GDM1 (cell line): ENCODE measurements at regions not wholly inside any gene's neighbourhood (a gene's known extent, or its start where the extent isn't known, plus 50 kb on each side); places are given as distances from the start of the nearest gene placed in this dataset.

Source experiments
- DNase-seq: peaks from one replicate; lab custom pipeline; 2025; lab: John Stamatoyannopoulos, UW

DNA sequence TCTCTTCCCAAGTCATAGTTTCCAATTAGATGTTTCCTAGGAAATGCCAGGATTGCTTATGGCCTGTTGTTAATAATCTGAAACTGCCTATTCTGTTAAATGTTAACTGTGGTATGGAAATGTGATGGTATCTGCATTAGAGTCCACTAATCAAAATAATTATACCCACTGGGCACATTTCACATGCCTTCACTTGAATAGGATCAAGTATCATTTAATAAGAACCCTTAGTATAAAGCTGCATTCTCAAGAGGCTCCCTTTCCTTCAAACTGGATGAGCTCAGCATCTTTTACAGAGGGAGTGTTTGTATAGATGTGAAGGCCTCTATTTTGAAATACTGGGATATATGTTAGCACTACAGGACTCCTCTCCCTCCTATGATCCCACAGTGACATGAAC lies 477.2 kb upstream of the VRK2 start:
- DNase-seq: no peak

- DNase-seq: no peak
These were observed 475.6 kb upstream of the VRK2 start for GRCh38 chr2:57570961-57571360.

DNA sequence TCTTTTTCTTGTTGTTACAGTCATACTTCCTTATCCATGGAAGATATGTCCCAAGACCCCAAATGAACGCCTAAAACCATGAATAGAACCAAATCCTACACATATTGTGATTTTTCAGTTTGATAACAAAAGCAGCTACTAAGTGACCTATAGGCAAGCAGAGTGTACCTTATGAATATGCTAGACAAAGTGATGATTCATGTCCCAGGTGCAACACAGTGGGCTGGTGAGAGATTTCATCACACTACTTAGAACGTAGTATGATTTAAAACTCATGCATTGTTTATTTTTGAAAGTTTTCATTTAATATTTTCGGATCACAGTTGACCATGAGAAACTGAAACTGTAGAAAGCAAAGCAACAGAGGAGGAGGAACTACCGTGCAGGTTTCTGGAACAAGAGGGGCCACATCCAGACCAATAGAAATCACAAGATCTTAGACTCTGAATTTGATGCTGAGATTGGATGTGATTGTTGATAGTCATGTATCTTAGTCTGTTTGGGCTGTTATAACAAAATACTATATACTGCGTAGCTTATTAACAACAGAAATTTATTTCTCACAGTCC lies 470.8 kb upstream of the VRK2 start:
- no peak for DNase-seq

- no peak for DNase-seq
These were observed 469.6 kb upstream of the VRK2 start for GRCh38 chr2:57576983-57577382.

DNA sequence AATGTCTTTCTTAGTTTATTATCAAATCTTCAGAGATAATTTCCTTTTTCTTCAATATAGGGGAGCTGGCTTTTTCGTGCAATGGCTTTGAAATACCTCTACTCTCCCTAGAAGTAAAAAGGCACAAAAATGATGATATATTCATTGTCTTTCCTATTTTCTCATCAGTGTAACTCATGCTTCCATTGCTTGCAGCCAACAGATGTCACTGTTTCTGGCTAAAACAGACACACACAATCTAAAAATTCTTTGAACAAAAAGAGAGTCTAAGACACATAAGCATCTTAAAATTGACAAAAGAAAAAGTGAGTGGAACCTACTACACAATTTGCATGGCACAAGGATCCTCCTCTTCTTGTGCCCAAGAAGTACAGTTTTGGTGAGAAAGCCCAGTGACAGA lies 448.7 kb upstream of the VRK2 start:
- DNase-seq: no peak

DNA sequence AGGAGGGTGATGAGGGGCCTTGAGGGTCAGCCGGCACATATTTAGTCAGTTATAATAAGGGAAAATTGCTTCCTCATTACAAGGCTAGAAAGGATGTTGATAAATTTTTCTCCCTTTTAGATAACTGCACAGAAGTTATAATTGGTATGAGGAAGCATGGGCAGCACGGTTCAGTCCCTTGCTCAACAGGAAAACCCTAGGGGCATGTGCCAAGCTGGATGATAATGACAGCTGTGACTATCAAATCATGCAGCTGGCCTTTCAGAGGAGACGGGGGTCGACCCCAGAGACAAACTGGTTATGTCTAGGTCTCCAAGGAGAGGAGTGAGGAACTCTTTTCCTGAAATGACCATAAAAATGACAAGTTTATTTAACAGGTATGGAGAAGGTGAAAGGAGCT lies 448.1 kb upstream of the VRK2 start:
- peak; percentile 39 for DNase-seq

DNA sequence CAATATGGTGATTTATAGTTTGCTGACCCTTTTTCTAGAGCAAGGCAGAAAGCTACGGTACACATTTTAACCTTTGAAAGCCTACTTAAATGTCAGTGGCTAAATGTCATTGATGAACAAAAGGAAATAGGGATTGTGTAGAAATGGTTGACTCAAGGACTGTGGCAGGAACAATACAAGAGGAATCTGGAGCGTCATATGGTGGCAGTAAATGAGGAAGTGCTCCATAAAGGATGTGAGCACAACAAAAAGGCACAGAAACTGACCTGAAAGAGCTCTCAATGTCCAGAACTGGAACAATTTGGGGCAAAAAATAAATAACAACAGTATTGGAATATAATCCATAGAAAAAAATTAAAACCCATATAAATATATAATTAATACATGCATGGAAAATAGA lies 443.9 kb upstream of the VRK2 start:
- peak; percentile 12 for DNase-seq

DNA sequence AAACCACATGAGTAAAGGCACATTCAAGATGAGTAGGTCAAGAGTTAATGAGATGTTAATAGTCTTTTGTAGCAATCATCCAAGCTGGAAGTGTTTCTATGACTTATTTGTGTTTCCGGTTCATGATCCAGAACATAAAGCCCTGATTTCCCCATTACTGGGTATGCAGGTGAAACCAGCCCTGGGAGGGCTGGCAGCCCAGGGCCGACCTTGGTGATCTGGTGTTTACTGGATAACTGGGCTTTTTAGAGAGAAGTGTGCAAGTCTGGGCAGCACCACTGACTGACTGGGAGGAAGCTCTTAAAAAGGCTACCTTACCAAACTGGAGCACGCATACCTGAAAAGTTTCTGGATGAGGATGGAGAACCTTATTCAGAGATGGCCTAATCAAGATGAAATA lies 431.6 kb upstream of the VRK2 start:
- no peak for DNase-seq

DNA sequence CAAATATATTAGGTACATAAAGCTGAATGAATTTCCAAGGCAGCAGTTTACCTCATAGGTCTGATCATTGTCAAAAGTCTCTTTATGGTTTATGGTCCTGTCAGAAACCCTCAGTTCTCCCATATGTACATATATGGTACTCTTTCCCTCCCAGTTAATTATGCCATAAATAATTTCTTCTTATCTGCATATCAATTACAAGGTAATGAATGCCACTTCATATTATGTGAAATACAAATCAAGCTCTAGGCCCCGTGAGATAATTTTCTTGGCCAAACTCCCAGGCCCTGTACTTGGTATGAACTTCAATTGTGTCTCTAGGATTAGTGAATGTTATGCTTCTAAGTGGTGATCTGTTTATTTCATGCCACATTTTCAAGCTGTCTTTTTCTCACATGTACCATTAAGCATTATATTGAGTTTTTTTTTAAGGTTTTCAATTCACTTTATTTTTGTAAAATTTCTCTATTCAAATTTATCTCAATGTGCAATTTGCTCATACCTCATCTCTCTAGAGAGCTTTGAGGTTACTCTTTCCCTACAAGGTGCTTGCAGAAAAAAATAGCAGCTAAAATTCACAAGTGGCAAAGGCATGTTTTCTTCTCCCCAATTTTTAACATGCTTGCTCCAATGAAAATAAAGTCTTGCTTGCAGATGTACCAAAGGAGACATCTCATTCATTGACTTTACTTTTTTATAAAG lies 430.6 kb upstream of the VRK2 start:
- no peak for DNase-seq

DNA sequence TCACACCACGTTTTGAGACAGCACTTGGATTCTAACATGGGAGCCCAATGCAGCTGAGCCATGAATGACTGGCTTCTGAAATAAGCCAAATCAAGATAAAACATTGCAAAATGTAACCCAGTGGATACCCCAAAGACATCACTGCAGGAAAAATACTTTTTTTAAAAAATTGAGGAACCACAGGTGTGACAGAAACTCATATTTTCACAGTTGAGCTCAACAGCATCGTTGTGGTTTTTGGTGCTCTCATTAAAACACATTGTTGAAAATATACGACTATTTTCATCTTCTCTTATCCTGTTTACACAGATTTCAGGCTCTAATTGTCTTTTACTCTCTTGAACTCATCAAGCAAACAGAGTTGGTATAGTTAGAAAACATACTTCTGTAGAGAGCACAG lies 429.3 kb upstream of the VRK2 start:
- no peak for DNase-seq

- no peak for DNase-seq
These were observed 425.4 kb upstream of the VRK2 start for GRCh38 chr2:57621122-57621663.

DNA sequence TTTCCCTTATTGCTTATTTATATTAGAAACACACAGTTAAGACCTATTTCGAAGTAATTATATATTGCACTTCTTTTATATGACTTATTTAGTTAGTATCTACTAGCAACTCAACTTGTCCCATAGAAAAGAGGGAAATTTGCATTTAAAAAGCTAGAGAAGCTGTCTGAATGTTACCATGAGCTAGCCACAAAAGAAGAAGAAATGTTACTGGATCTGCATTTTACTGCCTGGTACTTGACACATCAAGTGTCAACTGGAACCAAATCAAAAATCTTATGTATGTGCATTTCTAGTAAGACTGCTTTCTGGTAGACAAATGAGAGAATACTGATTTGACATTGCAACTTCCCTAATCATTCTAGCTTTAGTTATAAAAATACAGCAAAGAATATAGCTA lies 424.6 kb upstream of the VRK2 start:
- DNase-seq: no peak

GRCh38 chr2:57656198-57656597 lies 390.4 kb upstream of the VRK2 start:
- DNase-seq: no peak

DNA sequence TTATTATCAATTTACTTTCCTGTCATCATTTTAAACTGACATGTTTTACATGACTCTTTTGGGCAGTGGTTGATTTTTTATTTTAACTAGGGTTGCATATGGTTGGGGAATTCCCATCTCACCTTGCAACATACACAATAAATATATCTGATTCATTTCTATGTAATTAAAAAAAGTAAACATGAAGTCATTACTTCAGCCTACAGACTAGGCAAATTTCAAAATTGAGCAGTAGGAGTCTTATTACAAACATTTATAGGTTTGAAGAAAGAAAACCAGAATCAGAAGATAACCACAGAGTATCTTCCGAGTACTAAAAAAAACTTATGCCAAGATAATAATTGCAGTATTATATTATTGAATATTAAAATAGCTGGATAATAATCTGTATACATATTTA lies 377.0 kb upstream of the VRK2 start:
- no peak for DNase-seq

- DNase-seq: no peak
These were observed 372.6 kb upstream of the VRK2 start for GRCh38 chr2:57674025-57674424.

- no peak for DNase-seq
These were observed 371.9 kb upstream of the VRK2 start for GRCh38 chr2:57674743-57675142.

- DNase-seq: no peak
These were observed 369.3 kb upstream of the VRK2 start for GRCh38 chr2:57677296-57677695.

DNA sequence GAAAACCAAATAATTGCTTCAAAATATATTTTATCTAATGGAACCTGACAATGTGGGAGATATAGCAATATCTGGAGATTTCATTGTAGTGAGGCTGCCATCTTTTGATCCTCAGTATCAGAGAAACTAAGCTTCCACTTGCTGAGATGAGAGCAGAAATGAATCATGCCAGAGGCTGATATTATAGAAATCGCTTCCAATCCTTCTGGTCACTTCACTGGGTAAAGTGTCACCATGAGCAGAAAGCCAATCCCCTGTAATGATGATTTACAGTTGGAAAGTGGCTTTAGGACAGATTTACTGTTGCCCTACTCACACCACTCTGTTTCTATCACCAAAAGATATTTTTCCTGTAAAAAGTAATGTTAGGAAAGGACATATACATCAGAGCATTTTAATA lies 365.0 kb upstream of the VRK2 start:
- DNase-seq: no peak

DNA sequence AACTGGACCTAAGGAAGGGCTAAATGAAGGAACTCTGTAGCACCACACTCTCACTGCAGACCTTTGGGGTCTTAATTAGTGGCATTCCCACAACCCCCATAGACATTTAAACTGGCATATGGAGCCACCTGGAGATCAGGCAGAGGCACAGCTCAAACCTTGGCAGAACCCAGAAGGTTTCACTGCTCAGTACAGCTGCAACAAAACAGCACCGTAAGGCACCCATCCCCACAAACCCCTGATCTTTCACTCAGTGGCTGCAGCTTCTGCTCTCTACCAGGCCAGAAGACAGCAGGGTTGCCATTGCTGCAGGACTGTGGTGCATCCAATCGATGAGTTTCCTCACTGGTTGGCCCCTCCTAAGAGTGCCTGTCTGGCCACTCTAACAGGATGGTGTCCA lies 361.6 kb upstream of the VRK2 start:
- no peak for DNase-seq

DNA sequence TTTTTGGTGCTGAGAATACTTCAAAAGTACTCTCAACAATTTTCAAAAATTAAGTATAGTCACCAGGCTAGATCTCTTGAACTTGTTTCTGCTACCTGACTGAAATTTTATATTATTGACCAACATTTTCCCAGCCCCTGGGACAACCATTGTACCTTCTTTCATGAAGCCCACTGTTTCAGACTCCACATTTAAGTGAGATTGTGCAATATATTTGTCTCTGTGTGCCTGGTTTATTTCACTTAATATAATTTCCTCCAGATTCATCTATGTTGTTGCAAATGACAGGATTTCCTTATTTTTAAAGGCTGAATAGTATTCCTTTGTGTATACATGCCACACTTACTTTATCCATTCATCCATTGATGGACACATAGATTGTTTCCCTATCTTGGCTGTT lies 354.2 kb upstream of the VRK2 start:
- no peak for DNase-seq

DNA sequence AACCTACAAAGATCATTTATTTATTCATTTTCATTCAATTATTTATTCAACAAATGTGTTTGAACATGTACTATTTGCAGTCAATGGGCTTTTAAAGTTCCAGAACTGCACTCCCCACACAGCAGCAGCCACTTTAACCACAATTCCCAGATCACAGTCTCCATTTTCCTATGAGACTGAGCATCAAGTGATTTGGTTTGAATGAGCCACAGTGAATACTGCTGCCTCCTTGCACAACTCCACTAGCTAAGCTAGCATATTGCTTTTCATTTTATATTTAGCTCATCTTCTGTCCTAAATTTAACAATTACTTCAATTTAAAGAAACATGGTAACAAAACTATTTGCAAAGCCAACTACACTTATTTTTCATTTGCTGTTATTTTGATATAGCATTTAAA lies 353.4 kb upstream of the VRK2 start:
- DNase-seq: no peak

GRCh38 chr2:57693965-57694364 lies 352.6 kb upstream of the VRK2 start:
- no peak for DNase-seq

DNA sequence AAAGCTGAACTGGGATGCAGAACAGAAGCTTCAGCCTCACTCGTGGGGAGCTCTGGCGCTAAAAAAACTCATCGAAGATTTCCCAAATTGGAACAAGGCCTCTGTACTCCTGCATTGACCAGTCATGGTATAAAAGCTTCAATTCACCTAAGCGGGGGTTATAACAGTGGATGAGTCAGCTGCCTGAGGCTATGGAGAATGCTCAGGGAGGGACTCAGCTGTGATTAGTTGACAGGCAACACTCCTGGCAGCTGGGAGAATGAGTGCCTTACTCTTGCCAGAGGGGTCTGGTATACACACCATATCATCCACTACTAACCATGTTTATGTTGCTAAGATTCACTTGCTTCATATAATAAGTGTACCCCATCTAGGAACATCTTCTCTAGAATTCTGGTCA lies 350.6 kb upstream of the VRK2 start:
- DNase-seq: no peak

DNA sequence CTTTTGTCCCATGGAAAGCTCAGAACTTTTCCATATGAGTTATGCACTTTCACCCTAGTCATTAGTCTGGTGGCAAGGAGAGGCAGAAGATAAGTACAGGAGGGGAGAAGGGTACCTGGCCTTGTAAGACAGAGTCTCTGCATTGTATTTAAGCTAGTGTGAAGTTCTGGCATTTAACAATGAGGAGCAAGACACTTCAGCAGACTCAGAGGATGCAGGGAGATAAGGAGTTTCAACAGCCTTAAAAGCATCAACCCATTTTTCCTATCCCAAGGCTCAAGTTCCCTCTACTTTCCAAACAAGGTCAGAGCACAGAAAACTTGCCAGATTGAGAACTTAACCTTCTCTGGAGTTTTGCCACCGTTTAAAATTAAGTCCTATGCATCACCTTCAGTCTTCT lies 348.2 kb upstream of the VRK2 start:
- no peak for DNase-seq
